Ovary (tissue), 3 donors: ENCODE measurements at regions not wholly inside any gene's neighbourhood (a gene's known extent, or its start where the extent isn't known, plus 50 kb on each side); places are given as distances from the start of the nearest gene placed in this dataset.

Source experiments
- EP300 ChIP-seq: sonication (generic); formaldehyde crosslinking; IDR thresholded peaks from one replicate; pipeline ENCODE4 v1.6.1; 2017; ENCODE audit warnings: antibody characterized with exemption
- POLR2A ChIP-seq: fragments of 450-650 bp; IDR thresholded peaks from one replicate; pipeline ENCODE4 v1.6.1; 2017; ENCODE audit warnings: antibody characterized with exemption, mild to moderate bottlenecking, moderate library complexity
- TF ChIP-seq, protein P1 (sequence below), 3 donors: fragments of 450-650 bp in 2 of 3; fragments of 200-600 bp in 1 of 3; IDR thresholded peaks; one replicate each; pipeline versions ENCODE4 v1.5.1 to v1.8.0; 2016 to 2022; ENCODE audit warnings: antibody characterized with exemption in 3 of 3, mild to moderate bottlenecking in 1 of 3
- donor health status: DM: no; HTN: no; CAD: no.

DNA sequence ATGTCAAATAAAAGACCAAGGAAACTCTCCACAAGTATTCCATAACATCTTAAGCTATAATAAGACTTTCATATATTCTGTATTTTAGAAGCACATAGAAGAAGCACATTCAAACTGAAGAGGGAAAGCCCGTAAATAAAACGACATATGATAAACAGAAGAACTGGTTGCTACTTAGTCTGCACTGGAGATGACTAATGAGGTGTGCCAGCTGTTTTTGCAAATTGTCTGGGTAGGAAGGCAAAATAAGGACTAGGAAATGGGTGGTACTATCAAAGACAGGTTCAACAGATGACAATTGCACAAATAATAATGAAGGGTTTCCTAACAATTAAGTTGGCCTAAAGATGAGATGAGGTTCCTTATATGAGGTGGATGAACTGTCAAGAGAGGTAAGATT lies 593.2 kb upstream of the CCDC179 start:
- TF ChIP-seq, protein P1, sequence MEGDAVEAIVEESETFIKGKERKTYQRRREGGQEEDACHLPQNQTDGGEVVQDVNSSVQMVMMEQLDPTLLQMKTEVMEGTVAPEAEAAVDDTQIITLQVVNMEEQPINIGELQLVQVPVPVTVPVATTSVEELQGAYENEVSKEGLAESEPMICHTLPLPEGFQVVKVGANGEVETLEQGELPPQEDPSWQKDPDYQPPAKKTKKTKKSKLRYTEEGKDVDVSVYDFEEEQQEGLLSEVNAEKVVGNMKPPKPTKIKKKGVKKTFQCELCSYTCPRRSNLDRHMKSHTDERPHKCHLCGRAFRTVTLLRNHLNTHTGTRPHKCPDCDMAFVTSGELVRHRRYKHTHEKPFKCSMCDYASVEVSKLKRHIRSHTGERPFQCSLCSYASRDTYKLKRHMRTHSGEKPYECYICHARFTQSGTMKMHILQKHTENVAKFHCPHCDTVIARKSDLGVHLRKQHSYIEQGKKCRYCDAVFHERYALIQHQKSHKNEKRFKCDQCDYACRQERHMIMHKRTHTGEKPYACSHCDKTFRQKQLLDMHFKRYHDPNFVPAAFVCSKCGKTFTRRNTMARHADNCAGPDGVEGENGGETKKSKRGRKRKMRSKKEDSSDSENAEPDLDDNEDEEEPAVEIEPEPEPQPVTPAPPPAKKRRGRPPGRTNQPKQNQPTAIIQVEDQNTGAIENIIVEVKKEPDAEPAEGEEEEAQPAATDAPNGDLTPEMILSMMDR (IDR thresholded peaks at IDR 0.05), result no peak
- no peak for TF ChIP-seq POLR2A
- no peak for TF ChIP-seq EP300
